Cortex of kidney (tissue), 1 donor: ENCODE measurements at regions not wholly inside any gene's neighbourhood (a gene's known extent, or its start where the extent isn't known, plus 50 kb on each side); places are given as distances from the start of the nearest gene placed in this dataset.

ENCODE experiments used
- DNase-seq: peaks from one replicate; lab custom pipeline; 2025; lab: John Stamatoyannopoulos, UW

- DNase-seq: no peak
Observed at GRCh38 chr16:85457366-85457765, 155.8 kb upstream of the GSE1 start.

- DNase-seq: no peak
Observed at GRCh38 chr16:85458968-85459367, 154.2 kb upstream of the GSE1 start.

- DNase-seq: no peak
Observed at GRCh38 chr16:85459529-85460251, 153.4 kb upstream of the GSE1 start.

GRCh38 chr16:85460252-85461021 is 152.7 kb upstream of the GSE1 start:
- no peak for DNase-seq

GRCh38 chr16:85461022-85461813 is 151.9 kb upstream of the GSE1 start:
- no peak for DNase-seq

GRCh38 chr16:85461814-85462713 is 151.1 kb upstream of the GSE1 start:
- DNase-seq: no peak

GRCh38 chr16:85462714-85463611 is 150.2 kb upstream of the GSE1 start:
- no peak for DNase-seq

GRCh38 chr16:85463672-85464382 is 149.3 kb upstream of the GSE1 start:
- DNase-seq: no peak

- DNase-seq: no peak
Observed at GRCh38 chr16:85464383-85465305, 148.5 kb upstream of the GSE1 start.

GRCh38 chr16:85465328-85466303 is 147.5 kb upstream of the GSE1 start:
- DNase-seq: no peak

GRCh38 chr16:85466304-85466700 is 146.8 kb upstream of the GSE1 start:
- DNase-seq: no peak

- DNase-seq: no peak
Observed at GRCh38 chr16:85466989-85467388, 146.1 kb upstream of the GSE1 start.

GRCh38 chr16:85469929-85470590 is 143.1 kb upstream of the GSE1 start:
- no peak for DNase-seq

GRCh38 chr16:85470873-85471272 is 142.2 kb upstream of the GSE1 start:
- DNase-seq: no peak

GRCh38 chr16:85471469-85472431 is 141.4 kb upstream of the GSE1 start:
- no peak for DNase-seq

GRCh38 chr16:85472514-85472913 is 140.6 kb upstream of the GSE1 start:
- no peak for DNase-seq
